ENCODE measurements at regions not wholly inside any gene's neighbourhood (a gene's known extent, or its start where the extent isn't known, plus 50 kb on each side); places are given as distances from the start of the nearest gene placed in this dataset.

- Mint-ChIP-seq H3K36me3 (no peaks in the 10 kb centered on the region), H3K4me3 (no peak overlapping the region), H3K27me3 (peaks cover 17 to 28% of the 10 kb centered on the region in 2 donors), H3K9me3 (no peaks in the 10 kb centered on the region), H3K27ac (no peak overlapping the region), H3K4me1 (peaks cover 1 to 10% of the 10 kb centered on the region in 2 donors)
- no peak for DNase-seq
- no peak for ATAC-seq (replicated peaks)
Observed at GRCh38 chr7:12107381-12107780, 103.7 kb upstream of the TMEM106B start.

- Mint-ChIP-seq H3K4me1 (peaks cover 1 to 10% of the 10 kb centered on the region in 2 donors), H3K9me3 (no peaks in the 10 kb centered on the region), H3K36me3 (no peaks in the 10 kb centered on the region), H3K27me3 (peaks cover 21 to 33% of the 10 kb centered on the region in 2 donors), H3K4me3 (no peak overlapping the region), H3K27ac (no peak overlapping the region)
- DNase-seq = no peak
- ATAC-seq (replicated peaks) = no peak
Observed at GRCh38 chr7:12107841-12108254, 103.2 kb upstream of the TMEM106B start.

- no peaks in the 10 kb centered on the region for H3K36me3 Mint-ChIP-seq
- peaks cover 27 to 44% of the 10 kb centered on the region in 2 donors for H3K27me3 Mint-ChIP-seq
- H3K9me3 Mint-ChIP-seq = no peaks in the 10 kb centered on the region
- no peak overlapping the region for H3K27ac Mint-ChIP-seq
- DNase-seq = no peak
- peaks cover 1 to 10% of the 10 kb centered on the region in 2 donors for H3K4me1 Mint-ChIP-seq
- H3K4me3 Mint-ChIP-seq = no peak overlapping the region
- ATAC-seq (replicated peaks) = no peak
Observed at GRCh38 chr7:12110425-12110824, 100.7 kb upstream of the TMEM106B start.

- Mint-ChIP-seq H3K4me3 (no peak overlapping the region), H3K9me3 (no peaks in the 10 kb centered on the region), H3K36me3 (no peaks in the 10 kb centered on the region), H3K27me3 (peaks cover 27 to 44% of the 10 kb centered on the region in 2 donors), H3K27ac (no peak overlapping the region), H3K4me1 (peaks cover 1 to 10% of the 10 kb centered on the region in 2 donors)
- ATAC-seq (replicated peaks) = peak in 1 of 2 donors; percentile 38
- no peak for DNase-seq
Observed at GRCh38 chr7:12111422-12112405, 99.4 kb upstream of the TMEM106B start.

GRCh38 chr7:12117170-12117569 is 93.9 kb upstream of the TMEM106B start:
- Mint-ChIP-seq H3K4me1 (no peaks in the 10 kb centered on the region), H3K36me3 (no peaks in the 10 kb centered on the region), H3K27me3 (peaks cover 12 to 18% of the 10 kb centered on the region in 2 donors), H3K4me3 (no peak overlapping the region), H3K27ac (no peak overlapping the region), H3K9me3 (no peaks in the 10 kb centered on the region)
- DNase-seq (no peak), ATAC-seq (replicated peaks) (no peak)

GRCh38 chr7:12119620-12120303 is 91.3 kb upstream of the TMEM106B start:
- H3K4me1 Mint-ChIP-seq = no peaks in the 10 kb centered on the region
- peaks cover 0 to 2% of the 10 kb centered on the region in 2 donors for H3K9me3 Mint-ChIP-seq
- no peak for DNase-seq
- no peaks in the 10 kb centered on the region for H3K36me3 Mint-ChIP-seq
- H3K27me3 Mint-ChIP-seq = peaks cover 4 to 6% of the 10 kb centered on the region in 2 donors
- no peak overlapping the region for H3K27ac Mint-ChIP-seq
- H3K4me3 Mint-ChIP-seq = no peak overlapping the region
- ATAC-seq (replicated peaks) = no peak

- H3K4me3 Mint-ChIP-seq = no peak overlapping the region
- H3K27me3 Mint-ChIP-seq = peaks cover 4 to 6% of the 10 kb centered on the region in 2 donors
- no peak overlapping the region for H3K27ac Mint-ChIP-seq
- H3K9me3 Mint-ChIP-seq = peaks cover 0 to 2% of the 10 kb centered on the region in 2 donors
- ATAC-seq (replicated peaks) (no peak), DNase-seq (no peak)
- H3K36me3 Mint-ChIP-seq = no peaks in the 10 kb centered on the region
- H3K4me1 Mint-ChIP-seq = no peaks in the 10 kb centered on the region
Observed at GRCh38 chr7:12120632-12121031, 90.5 kb upstream of the TMEM106B start.

- DNase-seq (no peak), ATAC-seq (replicated peaks) (no peak)
- H3K4me1 Mint-ChIP-seq = no peaks in the 10 kb centered on the region
- H3K9me3 Mint-ChIP-seq = peaks cover 0 to 2% of the 10 kb centered on the region in 2 donors
- no peak overlapping the region for H3K4me3 Mint-ChIP-seq
- H3K27ac Mint-ChIP-seq = no peak overlapping the region
- peaks cover 4 to 6% of the 10 kb centered on the region in 2 donors for H3K27me3 Mint-ChIP-seq
- no peaks in the 10 kb centered on the region for H3K36me3 Mint-ChIP-seq
Observed at GRCh38 chr7:12123172-12123571, 87.9 kb upstream of the TMEM106B start.

GRCh38 chr7:12124028-12124427 is 87.1 kb upstream of the TMEM106B start:
- no peak overlapping the region for H3K27ac Mint-ChIP-seq
- H3K9me3 Mint-ChIP-seq = peaks cover 0 to 2% of the 10 kb centered on the region in 2 donors

GRCh38 chr7:12127455-12127854 is 83.6 kb upstream of the TMEM106B start:
- no peaks in the 10 kb centered on the region for H3K4me1 Mint-ChIP-seq
- no peaks in the 10 kb centered on the region for H3K36me3 Mint-ChIP-seq
- ATAC-seq (replicated peaks) (no peak), DNase-seq (no peak)
- H3K27me3 Mint-ChIP-seq = peaks cover 4 to 7% of the 10 kb centered on the region in 2 donors
- no peak overlapping the region for H3K27ac Mint-ChIP-seq
- H3K9me3 Mint-ChIP-seq = peaks cover 0 to 2% of the 10 kb centered on the region in 2 donors
- no peak overlapping the region for H3K4me3 Mint-ChIP-seq

More at GRCh38 chr7:12124028-12124427, 87.1 kb upstream of the TMEM106B start:
- Mint-ChIP-seq H3K4me1 (no peaks in the 10 kb centered on the region), H3K27me3 (peaks cover 4 to 6% of the 10 kb centered on the region in 2 donors), H3K4me3 (no peak overlapping the region), H3K36me3 (no peaks in the 10 kb centered on the region)
- ATAC-seq (replicated peaks) (no peak), DNase-seq (no peak)

GRCh38 chr7:12130609-12131008 is 80.5 kb upstream of the TMEM106B start:
- H3K27ac Mint-ChIP-seq = no peak overlapping the region
- no peak overlapping the region for H3K4me3 Mint-ChIP-seq
- H3K4me1 Mint-ChIP-seq = no peaks in the 10 kb centered on the region
- ATAC-seq (replicated peaks) (no peak), DNase-seq (no peak)
- H3K9me3 Mint-ChIP-seq = peaks cover 4 to 5% of the 10 kb centered on the region in 2 donors
- H3K27me3 Mint-ChIP-seq = peaks cover 0 to 4% of the 10 kb centered on the region in 2 donors
- no peaks in the 10 kb centered on the region for H3K36me3 Mint-ChIP-seq

- Mint-ChIP-seq H3K27ac (no peak overlapping the region), H3K27me3 (peaks cover 0 to 4% of the 10 kb centered on the region in 2 donors), H3K4me3 (no peak overlapping the region), H3K4me1 (no peaks in the 10 kb centered on the region), H3K9me3 (peaks cover 4 to 5% of the 10 kb centered on the region in 2 donors), H3K36me3 (no peaks in the 10 kb centered on the region)
- no peak for ATAC-seq (replicated peaks)
- no peak for DNase-seq
Observed at GRCh38 chr7:12131122-12131521, 80.0 kb upstream of the TMEM106B start.

- H3K36me3 Mint-ChIP-seq = no peaks in the 10 kb centered on the region
- peaks cover 0 to 8% of the 10 kb centered on the region in 2 donors for H3K27me3 Mint-ChIP-seq
- ATAC-seq (replicated peaks) (no peak), DNase-seq (no peak)
- no peak overlapping the region for H3K27ac Mint-ChIP-seq
- no peak overlapping the region for H3K4me3 Mint-ChIP-seq
- no peaks in the 10 kb centered on the region for H3K4me1 Mint-ChIP-seq
- H3K9me3 Mint-ChIP-seq = peaks cover 4 to 5% of the 10 kb centered on the region in 2 donors
Observed at GRCh38 chr7:12133865-12134264, 77.2 kb upstream of the TMEM106B start.

GRCh38 chr7:12136523-12136922 is 74.6 kb upstream of the TMEM106B start:
- Mint-ChIP-seq H3K36me3 (no peaks in the 10 kb centered on the region), H3K4me1 (no peaks in the 10 kb centered on the region), H3K27ac (no peak overlapping the region), H3K4me3 (no peak overlapping the region), H3K9me3 (peaks cover 4 to 5% of the 10 kb centered on the region in 2 donors), H3K27me3 (peaks cover 0 to 5% of the 10 kb centered on the region in 2 donors)
- no peak for DNase-seq
- ATAC-seq (replicated peaks) = no peak

Measured in stimulated activated naive B cell treated with anti-CD40 and anti-IgM and Interleukin-4, amounts not matched to agents 10 μg/mL and 1 μg/mL and 100 μg/mL, for 72 hours (primary cell).